ENCODE measurements at regions not wholly inside any gene's neighbourhood (a gene's known extent, or its start where the extent isn't known, plus 50 kb on each side); places are given as distances from the start of the nearest gene placed in this dataset.

- Histone ChIP-seq H3K27ac (no peak overlapping the region), H3K4me3 (no peak overlapping the region), H3K27me3 (no peaks in the 10 kb centered on the region), H3K9me3 (no peaks in the 10 kb centered on the region), H3K36me3 (no peaks in the 10 kb centered on the region), H3K4me1 (no peaks in the 10 kb centered on the region)
- intact Hi-C loops (cut with DNase I; ENCODE audit: low total_unique reads): no loop called here
- no peak for DNase-seq (ENCODE audit: low spot score in 2 of 2)
- no peak for TF ChIP-seq POLR2A (IDR thresholded peaks at IDR 0.05)
Measured at GRCh38 chr4:37165844-37166243, 78.7 kb upstream of the NWD2 start.

- Histone ChIP-seq H3K9me3 (no peaks in the 10 kb centered on the region), H3K4me1 (no peaks in the 10 kb centered on the region), H3K27ac (no peak overlapping the region), H3K27me3 (no peaks in the 10 kb centered on the region), H3K4me3 (no peak overlapping the region), H3K36me3 (no peaks in the 10 kb centered on the region)
- TF ChIP-seq CTCF (IDR thresholded peaks at IDR 0.05): no peak
- TF ChIP-seq POLR2A (IDR thresholded peaks at IDR 0.05): no peak
- TF ChIP-seq POLR2AphosphoS5 (IDR thresholded peaks at IDR 0.05): no peak
- intact Hi-C loops (cut with DNase I; ENCODE audit: low total_unique reads): no loop called here
- DNase-seq (ENCODE audit: low spot score in 2 of 2): no peak
Measured at GRCh38 chr4:37169956-37170355, 74.6 kb upstream of the NWD2 start.

GRCh38 chr4:37188100-37188499 lies 56.4 kb upstream of the NWD2 start:
- Histone ChIP-seq H3K4me3 (no peak overlapping the region), H3K27ac (no peak overlapping the region), H3K9me3 (no peaks in the 10 kb centered on the region), H3K27me3 (no peaks in the 10 kb centered on the region), H3K4me1 (no peaks in the 10 kb centered on the region), H3K36me3 (no peaks in the 10 kb centered on the region)
- intact Hi-C loops (cut with DNase I; ENCODE audit: low total_unique reads): no loop called here
- TF ChIP-seq POLR2AphosphoS5 (IDR thresholded peaks at IDR 0.05) (no peak), CTCF (IDR thresholded peaks at IDR 0.05) (no peak), POLR2A (IDR thresholded peaks at IDR 0.05) (no peak)
- no peak for DNase-seq (ENCODE audit: low spot score in 2 of 2)
